Adrenal gland (tissue), 5 donors: ENCODE measurements at regions not wholly inside any gene's neighbourhood (a gene's known extent, or its start where the extent isn't known, plus 50 kb on each side); places are given as distances from the start of the nearest gene placed in this dataset.

ENCODE experiments used
- CTCF ChIP-seq, 6 experiments: fragments of 450-650 bp in 4 of 6; fragments of 200-600 bp in 2 of 6; sonication (generic) in 1 of 6; IDR thresholded peaks; 1 replicate in 5 of 6; 2 replicates in 1 of 6; pipeline versions ENCODE4 v1.5.1 to v1.8.0; 2016 to 2021; ENCODE audit warnings: antibody characterized with exemption in 6 of 6, mild to moderate bottlenecking in 2 of 6, moderate library complexity in 1 of 6
- POLR2A ChIP-seq, 2 donors: fragments of 450-650 bp; IDR thresholded peaks; one replicate each; pipeline ENCODE4 v1.6.1; 2017; ENCODE audit warnings: antibody characterized with exemption in 2 of 2, mild to moderate bottlenecking in 2 of 2, moderate library complexity in 1 of 2
- donor health status: DM: no; HTN: no; CAD: no.

- TF ChIP-seq POLR2A (IDR thresholded peaks at IDR 0.05): no peak
- no peak for TF ChIP-seq CTCF (IDR thresholded peaks at IDR 0.05)
These were observed 479.4 kb downstream of the RASEF start for GRCh38 chr9:82583524-82583923.
